ENCODE measurements at regions not wholly inside any gene's neighbourhood (a gene's known extent, or its start where the extent isn't known, plus 50 kb on each side); places are given as distances from the start of the nearest gene placed in this dataset.

GRCh38 chr11:128235958-128236357 is 351.4 kb downstream of the ETS1 start:
- Histone ChIP-seq H2AFZ (ENCODE audit: low read length) (no peak overlapping the region), H3K9me3 (ENCODE audit: insufficient read depth, low read depth, low read length) (no peaks in the 10 kb centered on the region), H3K4me1 (ENCODE audit: insufficient read depth, low read length, poor library complexity, severe bottlenecking) (peaks cover 52% of the 10 kb centered on the region), H3K4me2 (ENCODE audit: low read depth, low read length, poor library complexity, severe bottlenecking) (peak overlapping the region; percentile 59), H3K27me3 (ENCODE audit: insufficient read depth, low read length, poor library complexity, severe bottlenecking) (no peaks in the 10 kb centered on the region), H3K9ac (ENCODE audit: low read depth, low read length, poor library complexity, severe bottlenecking) (peak overlapping the region; percentile 12), H3K36me3 (ENCODE audit: insufficient read depth, low read length) (no peaks in the 10 kb centered on the region), H3K4me3 (ENCODE audit: low read length, poor library complexity, severe bottlenecking) (peak overlapping the region; percentile 21), H3K79me2 (ENCODE audit: insufficient read depth, low read length) (no peaks in the 10 kb centered on the region), H3F3A (ENCODE audit: low read depth) (no peaks in the 10 kb centered on the region), H4K20me1 (ENCODE audit: insufficient read depth, low read length, poor library complexity, severe bottlenecking) (no peaks in the 10 kb centered on the region), H3K9me2 (replicated peaks; ENCODE audit: low read depth, low read length) (no peaks in the 10 kb centered on the region)
- TF ChIP-seq EZH2phosphoT487 (IDR thresholded peaks at IDR 0.05; ENCODE audit: borderline replicate concordance) (no peak), CTCF (conservative IDR thresholded peaks at IDR 0.05; ENCODE audit: low read length) (no peak)

- H3F3A ChIP-seq (ENCODE audit: low read depth), result no peaks in the 10 kb centered on the region
- H3K4me2 ChIP-seq (ENCODE audit: low read depth, low read length, poor library complexity, severe bottlenecking), result peak overlapping the region; percentile 59
- no peaks in the 10 kb centered on the region for H4K20me1 ChIP-seq (ENCODE audit: insufficient read depth, low read length, poor library complexity, severe bottlenecking)
- H3K9ac ChIP-seq (ENCODE audit: low read depth, low read length, poor library complexity, severe bottlenecking), result peak overlapping the region; percentile 12
- TF ChIP-seq CTCF (conservative IDR thresholded peaks at IDR 0.05; ENCODE audit: low read length) (no peak), EZH2phosphoT487 (IDR thresholded peaks at IDR 0.05; ENCODE audit: borderline replicate concordance) (no peak)
- H3K79me2 ChIP-seq (ENCODE audit: insufficient read depth, low read length), result no peaks in the 10 kb centered on the region
- no peaks in the 10 kb centered on the region for H3K36me3 ChIP-seq (ENCODE audit: insufficient read depth, low read length)
- H3K9me2 ChIP-seq (replicated peaks; ENCODE audit: low read depth, low read length), result no peaks in the 10 kb centered on the region
- H3K4me1 ChIP-seq (ENCODE audit: insufficient read depth, low read length, poor library complexity, severe bottlenecking), result peaks cover 52% of the 10 kb centered on the region
- no peaks in the 10 kb centered on the region for H3K27me3 ChIP-seq (ENCODE audit: insufficient read depth, low read length, poor library complexity, severe bottlenecking)
- H2AFZ ChIP-seq (ENCODE audit: low read length), result no peak overlapping the region
- no peaks in the 10 kb centered on the region for H3K9me3 ChIP-seq (ENCODE audit: insufficient read depth, low read depth, low read length)
- H3K4me3 ChIP-seq (ENCODE audit: low read length, poor library complexity, severe bottlenecking), result peak overlapping the region; percentile 21
Measured at GRCh38 chr11:128235426-128235825, 351.9 kb downstream of the ETS1 start.

GRCh38 chr11:128234143-128234542 is 353.2 kb downstream of the ETS1 start:
- no peak overlapping the region for H3K4me2 ChIP-seq (ENCODE audit: low read depth, low read length, poor library complexity, severe bottlenecking)
- no peaks in the 10 kb centered on the region for H3K9me3 ChIP-seq (ENCODE audit: insufficient read depth, low read depth, low read length)
- H2AFZ ChIP-seq (ENCODE audit: low read length), result no peak overlapping the region
- no peak overlapping the region for H3K4me3 ChIP-seq (ENCODE audit: low read length, poor library complexity, severe bottlenecking)
- no peaks in the 10 kb centered on the region for H4K20me1 ChIP-seq (ENCODE audit: insufficient read depth, low read length, poor library complexity, severe bottlenecking)
- no peaks in the 10 kb centered on the region for H3K27me3 ChIP-seq (ENCODE audit: insufficient read depth, low read length, poor library complexity, severe bottlenecking)
- H3K9ac ChIP-seq (ENCODE audit: low read depth, low read length, poor library complexity, severe bottlenecking), result no peak overlapping the region
- peaks cover 47% of the 10 kb centered on the region for H3K4me1 ChIP-seq (ENCODE audit: insufficient read depth, low read length, poor library complexity, severe bottlenecking)
- H3K79me2 ChIP-seq (ENCODE audit: insufficient read depth, low read length), result no peaks in the 10 kb centered on the region
- H3K9me2 ChIP-seq (replicated peaks; ENCODE audit: low read depth, low read length), result no peaks in the 10 kb centered on the region
- no peaks in the 10 kb centered on the region for H3K36me3 ChIP-seq (ENCODE audit: insufficient read depth, low read length)
- H3F3A ChIP-seq (ENCODE audit: low read depth), result no peaks in the 10 kb centered on the region
- no peak for TF ChIP-seq EZH2phosphoT487 (IDR thresholded peaks at IDR 0.05; ENCODE audit: borderline replicate concordance)
- no peak for TF ChIP-seq CTCF (conservative IDR thresholded peaks at IDR 0.05; ENCODE audit: low read length)
